Nephron progenitor cell (in vitro differentiated cells): ENCODE measurements at regions not wholly inside any gene's neighbourhood (a gene's known extent, or its start where the extent isn't known, plus 50 kb on each side); places are given as distances from the start of the nearest gene placed in this dataset.

Experiments used
- DNase-seq: peaks from one replicate; pipeline ENCODE4 v3.0.0; 2021
- H3K27ac Mint-ChIP-seq: 2 replicates; pipeline ENCODE4 v1.8.0; 2021; ENCODE audit warnings: mild to moderate bottlenecking, moderate library complexity, mixed read lengths
- H3K27me3 Mint-ChIP-seq: 2 replicates; pipeline ENCODE4 v1.8.0; 2021; ENCODE audit warnings: mild to moderate bottlenecking, low read depth, mixed read lengths; ENCODE audit not compliant: poor library complexity
- H3K36me3 Mint-ChIP-seq: 2 replicates; pipeline ENCODE4 v1.8.0; 2021; ENCODE audit warnings: low read depth, mixed read lengths
- H3K4me1 Mint-ChIP-seq: 2 replicates; pipeline ENCODE4 v1.8.0; 2021; ENCODE audit warnings: mixed read lengths
- H3K4me3 Mint-ChIP-seq: 2 replicates; pipeline ENCODE4 v1.8.0; 2021; ENCODE audit warnings: mild to moderate bottlenecking, moderate library complexity, mixed read lengths
- H3K9me3 Mint-ChIP-seq: 2 replicates; pipeline ENCODE4 v1.8.0; 2021; ENCODE audit warnings: mild to moderate bottlenecking, moderate library complexity, mixed read lengths
- TF ChIP-seq, protein P1 (sequence below): fragments of 200-600 bp; sonication (generic); IDR thresholded peaks from 2 replicates; pipeline ENCODE4 v1.5.0; 2021; ENCODE audit warnings: antibody characterized with exemption

DNA sequence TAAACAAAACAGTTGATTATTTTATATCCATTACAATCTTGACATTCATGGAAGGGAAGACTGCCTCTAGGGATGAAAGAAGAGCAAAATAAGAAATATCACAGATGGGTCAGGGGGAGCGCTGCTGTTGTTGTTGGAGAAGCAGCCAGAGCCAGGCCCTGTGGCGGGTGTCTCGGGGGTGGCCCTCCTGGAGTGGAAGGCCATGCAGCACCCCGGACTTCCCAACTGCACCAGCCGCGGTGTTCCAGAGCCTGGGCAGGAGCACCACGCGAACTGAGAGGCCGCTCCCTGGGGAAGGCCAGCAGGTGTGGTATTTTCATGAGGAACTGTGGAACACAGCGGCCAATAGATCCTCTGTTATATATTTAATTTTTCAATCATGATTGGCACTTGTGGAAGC is 72.4 kb upstream of the VSTM2A start:
- Mint-ChIP-seq H3K4me3 (no peak overlapping the region), H3K4me1 (no peaks in the 10 kb centered on the region), H3K36me3 (no peaks in the 10 kb centered on the region), H3K9me3 (no peaks in the 10 kb centered on the region), H3K27ac (no peak overlapping the region), H3K27me3 (peaks cover 6% of the 10 kb centered on the region)
- TF ChIP-seq, protein P1, sequence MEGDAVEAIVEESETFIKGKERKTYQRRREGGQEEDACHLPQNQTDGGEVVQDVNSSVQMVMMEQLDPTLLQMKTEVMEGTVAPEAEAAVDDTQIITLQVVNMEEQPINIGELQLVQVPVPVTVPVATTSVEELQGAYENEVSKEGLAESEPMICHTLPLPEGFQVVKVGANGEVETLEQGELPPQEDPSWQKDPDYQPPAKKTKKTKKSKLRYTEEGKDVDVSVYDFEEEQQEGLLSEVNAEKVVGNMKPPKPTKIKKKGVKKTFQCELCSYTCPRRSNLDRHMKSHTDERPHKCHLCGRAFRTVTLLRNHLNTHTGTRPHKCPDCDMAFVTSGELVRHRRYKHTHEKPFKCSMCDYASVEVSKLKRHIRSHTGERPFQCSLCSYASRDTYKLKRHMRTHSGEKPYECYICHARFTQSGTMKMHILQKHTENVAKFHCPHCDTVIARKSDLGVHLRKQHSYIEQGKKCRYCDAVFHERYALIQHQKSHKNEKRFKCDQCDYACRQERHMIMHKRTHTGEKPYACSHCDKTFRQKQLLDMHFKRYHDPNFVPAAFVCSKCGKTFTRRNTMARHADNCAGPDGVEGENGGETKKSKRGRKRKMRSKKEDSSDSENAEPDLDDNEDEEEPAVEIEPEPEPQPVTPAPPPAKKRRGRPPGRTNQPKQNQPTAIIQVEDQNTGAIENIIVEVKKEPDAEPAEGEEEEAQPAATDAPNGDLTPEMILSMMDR, result no peak
- no peak for DNase-seq

- TF ChIP-seq, protein P1, result no peak
- Mint-ChIP-seq H3K4me1 (no peaks in the 10 kb centered on the region), H3K36me3 (no peaks in the 10 kb centered on the region), H3K9me3 (no peaks in the 10 kb centered on the region), H3K4me3 (no peak overlapping the region), H3K27me3 (peaks cover 14% of the 10 kb centered on the region), H3K27ac (no peak overlapping the region)
- DNase-seq, result no peak
Measured at GRCh38 chr7:54476609-54477008, 65.6 kb upstream of the VSTM2A start.

GRCh38 chr7:54477083-54477482 is 65.1 kb upstream of the VSTM2A start:
- no peak overlapping the region for H3K4me3 Mint-ChIP-seq
- no peak overlapping the region for H3K27ac Mint-ChIP-seq
- H3K27me3 Mint-ChIP-seq, result peaks cover 14% of the 10 kb centered on the region
- DNase-seq, result no peak
- H3K4me1 Mint-ChIP-seq, result no peaks in the 10 kb centered on the region
- TF ChIP-seq, protein P1, result no peak
- no peaks in the 10 kb centered on the region for H3K36me3 Mint-ChIP-seq
- no peaks in the 10 kb centered on the region for H3K9me3 Mint-ChIP-seq

- H3K27ac Mint-ChIP-seq, result no peak overlapping the region
- peaks cover 11% of the 10 kb centered on the region for H3K27me3 Mint-ChIP-seq
- H3K36me3 Mint-ChIP-seq, result no peaks in the 10 kb centered on the region
- no peak overlapping the region for H3K4me3 Mint-ChIP-seq
- no peak for DNase-seq
- TF ChIP-seq, protein P1, result no peak
- no peaks in the 10 kb centered on the region for H3K4me1 Mint-ChIP-seq
- H3K9me3 Mint-ChIP-seq, result no peaks in the 10 kb centered on the region
Measured at GRCh38 chr7:54483523-54483922, 58.7 kb upstream of the VSTM2A start.

DNA sequence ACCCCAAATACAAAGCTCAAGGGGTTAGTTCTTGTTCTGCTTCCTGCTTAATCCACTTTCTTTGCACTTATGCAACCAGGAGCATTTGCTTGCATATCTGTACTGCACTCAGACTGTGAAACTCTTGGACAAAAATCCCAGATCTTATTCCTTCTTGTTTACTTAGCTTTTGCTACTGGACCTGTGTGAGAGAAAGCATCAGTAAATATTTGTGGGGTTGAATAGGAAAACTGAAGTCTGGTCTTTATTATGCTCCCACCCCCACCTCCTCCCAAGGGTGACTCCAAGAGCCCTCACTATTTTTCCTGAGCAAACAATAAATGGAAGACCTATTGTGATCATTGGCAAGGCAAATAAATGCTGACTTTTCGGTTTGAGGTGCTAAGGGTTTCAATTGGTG is 57.1 kb upstream of the VSTM2A start:
- H3K27ac Mint-ChIP-seq, result no peak overlapping the region

More for the DNA sequence above, 57.1 kb upstream of the VSTM2A start:
- no peaks in the 10 kb centered on the region for H3K4me1 Mint-ChIP-seq
- no peaks in the 10 kb centered on the region for H3K36me3 Mint-ChIP-seq
- DNase-seq, result no peak
- TF ChIP-seq, protein P1, result no peak
- H3K9me3 Mint-ChIP-seq, result no peaks in the 10 kb centered on the region
- no peak overlapping the region for H3K4me3 Mint-ChIP-seq
- H3K27me3 Mint-ChIP-seq, result peaks cover 11% of the 10 kb centered on the region
